ENCODE measurements at regions not wholly inside any gene's neighbourhood (a gene's known extent, or its start where the extent isn't known, plus 50 kb on each side); places are given as distances from the start of the nearest gene placed in this dataset.
A peak's percentile ranks its signal among the peaks of the same experiment; 100 is the strongest.

- in situ Hi-C loops (cut with HindIII; ENCODE audit: low sequenced_read_pairs), result no loop called here
- TF ChIP-seq CTCF (IDR thresholded peaks at IDR 0.05; ENCODE audit: low read depth, low read length), result no peak
- no peak overlapping the region for H3K4me3 ChIP-seq (ENCODE audit: low read depth, low read length)
- peak; percentile 70 for DNase-seq (ENCODE audit: low read depth, low spot score)
These were observed 368.0 kb upstream of the TECRL start for GRCh38 chr4:64777286-64777685.

- in situ Hi-C loops (cut with HindIII; ENCODE audit: low sequenced_read_pairs), result no loop called here
- no peak overlapping the region for H3K4me3 ChIP-seq (ENCODE audit: low read depth, low read length)
- DNase-seq (ENCODE audit: low read depth, low spot score), result no peak
- TF ChIP-seq CTCF (IDR thresholded peaks at IDR 0.05; ENCODE audit: low read depth, low read length), result no peak
These were observed 367.6 kb upstream of the TECRL start for GRCh38 chr4:64776820-64777219.

- DNase-seq (ENCODE audit: low read depth, low spot score), result peak; percentile 63
- H3K4me3 ChIP-seq (ENCODE audit: low read depth, low read length), result no peak overlapping the region
- in situ Hi-C loops (cut with HindIII; ENCODE audit: low sequenced_read_pairs), result no loop called here
- TF ChIP-seq CTCF (IDR thresholded peaks at IDR 0.05; ENCODE audit: low read depth, low read length), result no peak
These were observed 365.4 kb upstream of the TECRL start for GRCh38 chr4:64774626-64775025.

- DNase-seq (ENCODE audit: low read depth, low spot score), result no peak
- H3K4me3 ChIP-seq (ENCODE audit: low read depth, low read length), result no peak overlapping the region
- no peak for TF ChIP-seq CTCF (IDR thresholded peaks at IDR 0.05; ENCODE audit: low read depth, low read length)
- in situ Hi-C loops (cut with HindIII; ENCODE audit: low sequenced_read_pairs), result no loop called here
These were observed 361.9 kb upstream of the TECRL start for GRCh38 chr4:64771149-64771548.

- in situ Hi-C loops (cut with HindIII; ENCODE audit: low sequenced_read_pairs), result no loop called here
- no peak for TF ChIP-seq CTCF (IDR thresholded peaks at IDR 0.05; ENCODE audit: low read depth, low read length)
- no peak overlapping the region for H3K4me3 ChIP-seq (ENCODE audit: low read depth, low read length)
- DNase-seq (ENCODE audit: low read depth, low spot score), result no peak
These were observed 358.3 kb upstream of the TECRL start for GRCh38 chr4:64767547-64767946.

GRCh38 chr4:64766565-64766964, 357.3 kb upstream of the TECRL start:
- no peak for DNase-seq (ENCODE audit: low read depth, low spot score)
- TF ChIP-seq CTCF (IDR thresholded peaks at IDR 0.05; ENCODE audit: low read depth, low read length), result no peak
- in situ Hi-C loops (cut with HindIII; ENCODE audit: low sequenced_read_pairs), result no loop called here
- no peak overlapping the region for H3K4me3 ChIP-seq (ENCODE audit: low read depth, low read length)

- no peak overlapping the region for H3K4me3 ChIP-seq (ENCODE audit: low read depth, low read length)
- peak; percentile 66 for DNase-seq (ENCODE audit: low read depth, low spot score)
- in situ Hi-C loops (cut with HindIII; ENCODE audit: low sequenced_read_pairs), result no loop called here
- no peak for TF ChIP-seq CTCF (IDR thresholded peaks at IDR 0.05; ENCODE audit: low read depth, low read length)
These were observed 346.8 kb upstream of the TECRL start for GRCh38 chr4:64756016-64756415.
